ENCODE measurements at regions not wholly inside any gene's neighbourhood (a gene's known extent, or its start where the extent isn't known, plus 50 kb on each side); places are given as distances from the start of the nearest gene placed in this dataset.

DNA sequence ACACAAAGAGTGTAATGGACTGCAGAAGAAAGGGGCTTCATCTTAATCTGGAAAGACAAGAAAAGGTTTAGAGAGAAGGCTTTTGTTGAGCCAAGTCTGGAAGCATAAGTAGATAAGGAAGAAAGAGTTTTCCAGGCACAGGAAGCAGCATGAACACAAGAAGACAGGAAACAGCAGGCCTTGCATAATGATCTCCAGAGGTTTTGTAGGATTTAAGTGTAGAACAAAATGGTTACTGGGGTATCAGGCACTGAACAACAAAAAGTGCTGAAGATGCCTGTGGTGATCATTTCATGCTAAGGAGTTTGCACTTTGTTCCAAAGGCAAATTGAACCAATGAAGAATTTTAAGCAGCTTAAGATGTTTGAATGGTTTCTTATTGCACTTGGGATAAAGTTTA is 281.6 kb upstream of the TANK start:
- TF ChIP-seq, protein P1, sequence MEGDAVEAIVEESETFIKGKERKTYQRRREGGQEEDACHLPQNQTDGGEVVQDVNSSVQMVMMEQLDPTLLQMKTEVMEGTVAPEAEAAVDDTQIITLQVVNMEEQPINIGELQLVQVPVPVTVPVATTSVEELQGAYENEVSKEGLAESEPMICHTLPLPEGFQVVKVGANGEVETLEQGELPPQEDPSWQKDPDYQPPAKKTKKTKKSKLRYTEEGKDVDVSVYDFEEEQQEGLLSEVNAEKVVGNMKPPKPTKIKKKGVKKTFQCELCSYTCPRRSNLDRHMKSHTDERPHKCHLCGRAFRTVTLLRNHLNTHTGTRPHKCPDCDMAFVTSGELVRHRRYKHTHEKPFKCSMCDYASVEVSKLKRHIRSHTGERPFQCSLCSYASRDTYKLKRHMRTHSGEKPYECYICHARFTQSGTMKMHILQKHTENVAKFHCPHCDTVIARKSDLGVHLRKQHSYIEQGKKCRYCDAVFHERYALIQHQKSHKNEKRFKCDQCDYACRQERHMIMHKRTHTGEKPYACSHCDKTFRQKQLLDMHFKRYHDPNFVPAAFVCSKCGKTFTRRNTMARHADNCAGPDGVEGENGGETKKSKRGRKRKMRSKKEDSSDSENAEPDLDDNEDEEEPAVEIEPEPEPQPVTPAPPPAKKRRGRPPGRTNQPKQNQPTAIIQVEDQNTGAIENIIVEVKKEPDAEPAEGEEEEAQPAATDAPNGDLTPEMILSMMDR (IDR thresholded peaks at IDR 0.05; ENCODE audit: insufficient read depth, low read length) = no peak
- TF ChIP-seq, protein P2, sequence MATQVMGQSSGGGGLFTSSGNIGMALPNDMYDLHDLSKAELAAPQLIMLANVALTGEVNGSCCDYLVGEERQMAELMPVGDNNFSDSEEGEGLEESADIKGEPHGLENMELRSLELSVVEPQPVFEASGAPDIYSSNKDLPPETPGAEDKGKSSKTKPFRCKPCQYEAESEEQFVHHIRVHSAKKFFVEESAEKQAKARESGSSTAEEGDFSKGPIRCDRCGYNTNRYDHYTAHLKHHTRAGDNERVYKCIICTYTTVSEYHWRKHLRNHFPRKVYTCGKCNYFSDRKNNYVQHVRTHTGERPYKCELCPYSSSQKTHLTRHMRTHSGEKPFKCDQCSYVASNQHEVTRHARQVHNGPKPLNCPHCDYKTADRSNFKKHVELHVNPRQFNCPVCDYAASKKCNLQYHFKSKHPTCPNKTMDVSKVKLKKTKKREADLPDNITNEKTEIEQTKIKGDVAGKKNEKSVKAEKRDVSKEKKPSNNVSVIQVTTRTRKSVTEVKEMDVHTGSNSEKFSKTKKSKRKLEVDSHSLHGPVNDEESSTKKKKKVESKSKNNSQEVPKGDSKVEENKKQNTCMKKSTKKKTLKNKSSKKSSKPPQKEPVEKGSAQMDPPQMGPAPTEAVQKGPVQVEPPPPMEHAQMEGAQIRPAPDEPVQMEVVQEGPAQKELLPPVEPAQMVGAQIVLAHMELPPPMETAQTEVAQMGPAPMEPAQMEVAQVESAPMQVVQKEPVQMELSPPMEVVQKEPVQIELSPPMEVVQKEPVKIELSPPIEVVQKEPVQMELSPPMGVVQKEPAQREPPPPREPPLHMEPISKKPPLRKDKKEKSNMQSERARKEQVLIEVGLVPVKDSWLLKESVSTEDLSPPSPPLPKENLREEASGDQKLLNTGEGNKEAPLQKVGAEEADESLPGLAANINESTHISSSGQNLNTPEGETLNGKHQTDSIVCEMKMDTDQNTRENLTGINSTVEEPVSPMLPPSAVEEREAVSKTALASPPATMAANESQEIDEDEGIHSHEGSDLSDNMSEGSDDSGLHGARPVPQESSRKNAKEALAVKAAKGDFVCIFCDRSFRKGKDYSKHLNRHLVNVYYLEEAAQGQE (IDR thresholded peaks at IDR 0.05; ENCODE audit: insufficient replicate concordance, low read depth) = no peak
- no peak for TF ChIP-seq GABPA (IDR thresholded peaks at IDR 0.05; ENCODE audit: low read depth)
